T-helper 2 cell treated with Interferon-gamma antibody and Interleukin-4, amounts not matched to agents 5 μg/mL and 100 μg/mL, for 36 hours (primary cell): ENCODE measurements at regions not wholly inside any gene's neighbourhood (a gene's known extent, or its start where the extent isn't known, plus 50 kb on each side); places are given as distances from the start of the nearest gene placed in this dataset.

Experiments used
- DNase-seq: peaks from one replicate; pipeline ENCODE4 v3.0.0; 2021; ENCODE audit warnings: low spot score
- H3K27ac Mint-ChIP-seq: one replicate; pipeline ENCODE4 v1.8.0; 2021; ENCODE audit warnings: mild to moderate bottlenecking, mixed read lengths
- H3K27me3 Mint-ChIP-seq: one replicate; pipeline ENCODE4 v1.8.0; 2021; ENCODE audit warnings: low read depth, mixed read lengths
- H3K36me3 Mint-ChIP-seq: one replicate; pipeline ENCODE4 v1.8.0; 2021; ENCODE audit warnings: low read depth, mixed read lengths
- H3K4me1 Mint-ChIP-seq: one replicate; pipeline ENCODE4 v1.8.0; 2021; ENCODE audit warnings: low read depth, mixed read lengths
- H3K4me3 Mint-ChIP-seq: one replicate; pipeline ENCODE4 v1.8.0; 2022; ENCODE audit warnings: mild to moderate bottlenecking, moderate library complexity, mixed read lengths
- H3K9me3 Mint-ChIP-seq: one replicate; pipeline ENCODE4 v1.8.0; 2021; ENCODE audit warnings: mixed read lengths

GRCh38 chr2:134136731-134137130 is 117.1 kb upstream of the MGAT5 start:
- DNase-seq, result no peak
- Mint-ChIP-seq H3K27ac (no peak overlapping the region), H3K4me3 (no peak overlapping the region), H3K27me3 (peaks cover 2% of the 10 kb centered on the region), H3K36me3 (no peaks in the 10 kb centered on the region), H3K4me1 (peaks cover 15% of the 10 kb centered on the region), H3K9me3 (no peaks in the 10 kb centered on the region)

GRCh38 chr2:134137182-134137611 is 116.7 kb upstream of the MGAT5 start:
- Mint-ChIP-seq H3K27me3 (peaks cover 2% of the 10 kb centered on the region), H3K27ac (no peak overlapping the region), H3K4me1 (peaks cover 13% of the 10 kb centered on the region), H3K4me3 (no peak overlapping the region), H3K36me3 (no peaks in the 10 kb centered on the region), H3K9me3 (no peaks in the 10 kb centered on the region)
- DNase-seq, result no peak

GRCh38 chr2:134138115-134138514 is 115.8 kb upstream of the MGAT5 start:
- Mint-ChIP-seq H3K4me3 (no peak overlapping the region), H3K27ac (no peak overlapping the region), H3K36me3 (no peaks in the 10 kb centered on the region), H3K4me1 (peaks cover 13% of the 10 kb centered on the region), H3K9me3 (no peaks in the 10 kb centered on the region), H3K27me3 (peaks cover 2% of the 10 kb centered on the region)
- no peak for DNase-seq

- Mint-ChIP-seq H3K4me3 (no peak overlapping the region), H3K4me1 (peaks cover 13% of the 10 kb centered on the region), H3K36me3 (no peaks in the 10 kb centered on the region), H3K27me3 (no peaks in the 10 kb centered on the region), H3K9me3 (no peaks in the 10 kb centered on the region), H3K27ac (no peak overlapping the region)
- DNase-seq, result no peak
Measured at GRCh38 chr2:134139611-134140010, 114.3 kb upstream of the MGAT5 start.

- Mint-ChIP-seq H3K36me3 (no peaks in the 10 kb centered on the region), H3K4me1 (peaks cover 13% of the 10 kb centered on the region), H3K27me3 (no peaks in the 10 kb centered on the region), H3K4me3 (no peak overlapping the region), H3K9me3 (no peaks in the 10 kb centered on the region), H3K27ac (no peak overlapping the region)
- DNase-seq, result no peak
Measured at GRCh38 chr2:134140251-134140661, 113.6 kb upstream of the MGAT5 start.

GRCh38 chr2:134141598-134142340 is 112.1 kb upstream of the MGAT5 start:
- Mint-ChIP-seq H3K4me1 (peaks cover 10% of the 10 kb centered on the region), H3K27me3 (no peaks in the 10 kb centered on the region), H3K9me3 (no peaks in the 10 kb centered on the region), H3K27ac (no peak overlapping the region), H3K36me3 (no peaks in the 10 kb centered on the region), H3K4me3 (no peak overlapping the region)
- DNase-seq, result no peak

- no peak overlapping the region for H3K27ac Mint-ChIP-seq
- H3K4me1 Mint-ChIP-seq, result peaks cover 5% of the 10 kb centered on the region
- H3K27me3 Mint-ChIP-seq, result no peaks in the 10 kb centered on the region
Measured at GRCh38 chr2:134142341-134142738, 111.5 kb upstream of the MGAT5 start.

GRCh38 chr2:134142903-134143302 is 111.0 kb upstream of the MGAT5 start:
- Mint-ChIP-seq H3K4me1 (peaks cover 3% of the 10 kb centered on the region), H3K36me3 (no peaks in the 10 kb centered on the region), H3K9me3 (no peaks in the 10 kb centered on the region), H3K27ac (no peak overlapping the region), H3K27me3 (no peaks in the 10 kb centered on the region), H3K4me3 (no peak overlapping the region)
- DNase-seq, result no peak

More at GRCh38 chr2:134142341-134142738, 111.5 kb upstream of the MGAT5 start:
- no peak overlapping the region for H3K4me3 Mint-ChIP-seq
- H3K9me3 Mint-ChIP-seq, result no peaks in the 10 kb centered on the region
- DNase-seq, result no peak
- no peaks in the 10 kb centered on the region for H3K36me3 Mint-ChIP-seq

GRCh38 chr2:134143568-134143967 is 110.3 kb upstream of the MGAT5 start:
- DNase-seq, result no peak
- no peak overlapping the region for H3K4me3 Mint-ChIP-seq
- no peak overlapping the region for H3K27ac Mint-ChIP-seq

GRCh38 chr2:134144081-134144596 is 109.7 kb upstream of the MGAT5 start:
- H3K4me1 Mint-ChIP-seq, result no peaks in the 10 kb centered on the region
- no peak overlapping the region for H3K4me3 Mint-ChIP-seq
- no peak for DNase-seq
- H3K27ac Mint-ChIP-seq, result no peak overlapping the region
- no peaks in the 10 kb centered on the region for H3K27me3 Mint-ChIP-seq
- no peaks in the 10 kb centered on the region for H3K9me3 Mint-ChIP-seq
- no peaks in the 10 kb centered on the region for H3K36me3 Mint-ChIP-seq

More at GRCh38 chr2:134143568-134143967, 110.3 kb upstream of the MGAT5 start:
- no peaks in the 10 kb centered on the region for H3K36me3 Mint-ChIP-seq
- no peaks in the 10 kb centered on the region for H3K27me3 Mint-ChIP-seq
- H3K4me1 Mint-ChIP-seq, result no peaks in the 10 kb centered on the region
- H3K9me3 Mint-ChIP-seq, result no peaks in the 10 kb centered on the region

GRCh38 chr2:134144651-134145050 is 109.2 kb upstream of the MGAT5 start:
- Mint-ChIP-seq H3K27me3 (no peaks in the 10 kb centered on the region), H3K4me1 (no peaks in the 10 kb centered on the region), H3K9me3 (no peaks in the 10 kb centered on the region), H3K4me3 (no peak overlapping the region), H3K27ac (no peak overlapping the region), H3K36me3 (no peaks in the 10 kb centered on the region)
- DNase-seq, result no peak

- no peaks in the 10 kb centered on the region for H3K27me3 Mint-ChIP-seq
- no peaks in the 10 kb centered on the region for H3K36me3 Mint-ChIP-seq
- no peaks in the 10 kb centered on the region for H3K9me3 Mint-ChIP-seq
- no peaks in the 10 kb centered on the region for H3K4me1 Mint-ChIP-seq
- no peak for DNase-seq
- H3K4me3 Mint-ChIP-seq, result no peak overlapping the region
- no peak overlapping the region for H3K27ac Mint-ChIP-seq
Measured at GRCh38 chr2:134145519-134145918, 108.4 kb upstream of the MGAT5 start.

GRCh38 chr2:134146161-134146560 is 107.7 kb upstream of the MGAT5 start:
- H3K36me3 Mint-ChIP-seq, result no peaks in the 10 kb centered on the region
- no peaks in the 10 kb centered on the region for H3K4me1 Mint-ChIP-seq

GRCh38 chr2:134146620-134147019 is 107.3 kb upstream of the MGAT5 start:
- Mint-ChIP-seq H3K27me3 (no peaks in the 10 kb centered on the region), H3K9me3 (no peaks in the 10 kb centered on the region), H3K36me3 (no peaks in the 10 kb centered on the region), H3K27ac (no peak overlapping the region), H3K4me3 (no peak overlapping the region), H3K4me1 (no peaks in the 10 kb centered on the region)
- DNase-seq, result no peak

More at GRCh38 chr2:134146161-134146560, 107.7 kb upstream of the MGAT5 start:
- H3K4me3 Mint-ChIP-seq, result no peak overlapping the region
- DNase-seq, result no peak
- no peaks in the 10 kb centered on the region for H3K27me3 Mint-ChIP-seq
- no peaks in the 10 kb centered on the region for H3K9me3 Mint-ChIP-seq
- H3K27ac Mint-ChIP-seq, result no peak overlapping the region

- Mint-ChIP-seq H3K27ac (no peak overlapping the region), H3K9me3 (no peaks in the 10 kb centered on the region), H3K27me3 (no peaks in the 10 kb centered on the region), H3K4me3 (no peak overlapping the region), H3K4me1 (no peaks in the 10 kb centered on the region), H3K36me3 (no peaks in the 10 kb centered on the region)
- no peak for DNase-seq
Measured at GRCh38 chr2:134148172-134148571, 105.7 kb upstream of the MGAT5 start.
